Middle frontal gyrus (tissue), 1 donor: ENCODE measurements at regions not wholly inside any gene's neighbourhood (a gene's known extent, or its start where the extent isn't known, plus 50 kb on each side); places are given as distances from the start of the nearest gene placed in this dataset.
"Not testable (repeated sequence)": the region's sequence is repeated elsewhere in the genome, so short reads cannot be mapped to it uniquely, and the experiment has no call there.

ENCODE experiments used
- DNase-seq: peaks from one replicate; pipeline ENCODE4 v3.0.0-alpha.2; 2015; ENCODE audit warnings: low spot score; ENCODE audit errors: extremely low spot score

DNA sequence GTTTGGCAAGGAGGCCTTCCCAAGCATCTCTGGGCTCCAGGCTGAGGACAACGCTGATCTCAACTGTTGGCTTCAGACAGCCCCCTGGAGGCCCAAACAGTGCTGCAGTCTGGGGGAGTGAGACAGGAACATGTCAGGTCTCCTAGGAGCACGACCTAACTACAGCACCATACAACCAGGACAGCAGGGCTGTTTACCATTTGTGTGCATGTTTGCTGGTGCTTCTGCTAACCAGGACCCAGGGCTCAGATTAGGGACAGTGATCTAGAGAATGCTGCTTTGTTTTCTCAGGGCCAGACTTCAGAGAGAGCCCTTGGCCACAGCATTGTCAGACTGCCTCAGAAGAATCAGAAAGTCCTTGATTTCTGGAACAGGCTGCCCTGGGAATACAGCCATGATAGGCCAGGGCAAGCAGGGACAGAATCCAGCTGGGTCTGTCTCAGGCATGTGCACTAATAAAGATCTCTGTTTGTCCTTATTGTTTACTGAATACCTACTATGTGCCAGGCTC lies 126.5 kb downstream of the VPREB1 start:
- DNase-seq = no peak

GRCh38 chr22:22372086-22372485 lies 127.5 kb downstream of the VPREB1 start:
- DNase-seq = no peak

GRCh38 chr22:22374163-22374562 lies 129.6 kb downstream of the VPREB1 start:
- DNase-seq = no peak

- no peak for DNase-seq
Measured at GRCh38 chr22:22374579-22374978, 130.0 kb downstream of the VPREB1 start.

DNA sequence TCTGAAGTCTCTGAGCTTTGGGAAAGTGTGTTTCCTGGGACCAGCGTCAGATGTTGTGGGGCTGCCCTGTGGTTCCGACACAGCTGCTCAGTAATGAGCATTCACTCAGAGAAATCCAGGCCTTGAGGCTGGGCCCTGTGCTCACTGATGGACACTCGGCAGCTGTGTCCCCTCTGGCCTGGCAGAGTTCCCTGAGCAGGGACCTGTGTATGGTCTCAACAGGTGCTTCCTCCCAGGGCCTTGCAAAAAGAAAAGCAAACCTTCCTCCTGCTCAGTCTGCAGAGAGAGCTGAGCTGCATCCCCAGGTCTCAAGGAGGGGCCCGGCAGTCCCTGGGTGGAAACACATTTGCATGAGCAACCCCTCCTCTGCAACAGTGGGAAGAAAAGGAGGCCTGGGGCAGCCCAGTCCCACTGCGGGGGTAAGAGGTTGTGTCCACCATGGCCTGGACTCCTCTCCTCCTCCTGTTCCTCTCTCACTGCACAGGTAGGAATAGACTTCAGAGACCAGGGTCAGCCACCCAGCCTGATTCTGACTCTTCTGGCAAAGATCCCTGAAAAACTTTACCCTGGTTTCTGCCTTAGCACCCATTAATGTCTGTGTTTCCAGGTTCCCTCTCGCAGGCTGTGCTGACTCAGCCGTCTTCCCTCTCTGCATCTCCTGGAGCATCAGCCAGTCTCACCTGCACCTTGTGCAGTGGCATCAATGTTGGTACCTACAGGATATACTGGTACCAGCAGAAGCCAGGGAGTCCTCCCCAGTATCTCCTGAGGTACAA lies 131.2 kb downstream of the VPREB1 start:
- no peak for DNase-seq

- DNase-seq = no peak
Measured at GRCh38 chr22:22376352-22376706, 131.7 kb downstream of the VPREB1 start.

- DNase-seq = not testable (repeated sequence)
Measured at GRCh38 chr22:22376884-22377283, 131.7 kb downstream of the ZNF280B start.

DNA sequence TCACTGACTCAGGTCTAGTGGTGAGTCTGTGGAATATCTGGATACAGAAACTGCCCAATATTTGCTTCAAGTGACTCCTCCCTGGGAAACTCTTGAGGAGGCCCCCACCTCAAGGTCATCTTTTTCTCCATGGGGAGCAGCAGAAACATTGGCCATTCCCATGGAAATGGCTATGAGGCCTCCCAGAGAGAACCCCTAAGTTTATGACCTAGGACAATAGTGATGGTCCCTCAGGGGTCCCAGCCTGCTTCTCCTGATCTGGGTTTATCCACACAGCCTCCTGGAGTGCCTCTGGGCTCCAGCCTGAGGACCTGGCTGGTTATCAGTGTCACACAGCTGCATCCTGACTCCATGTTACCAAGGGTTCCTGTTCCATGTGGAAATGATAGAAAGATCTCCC lies 131.2 kb downstream of the ZNF280B start:
- DNase-seq = no peak

DNA sequence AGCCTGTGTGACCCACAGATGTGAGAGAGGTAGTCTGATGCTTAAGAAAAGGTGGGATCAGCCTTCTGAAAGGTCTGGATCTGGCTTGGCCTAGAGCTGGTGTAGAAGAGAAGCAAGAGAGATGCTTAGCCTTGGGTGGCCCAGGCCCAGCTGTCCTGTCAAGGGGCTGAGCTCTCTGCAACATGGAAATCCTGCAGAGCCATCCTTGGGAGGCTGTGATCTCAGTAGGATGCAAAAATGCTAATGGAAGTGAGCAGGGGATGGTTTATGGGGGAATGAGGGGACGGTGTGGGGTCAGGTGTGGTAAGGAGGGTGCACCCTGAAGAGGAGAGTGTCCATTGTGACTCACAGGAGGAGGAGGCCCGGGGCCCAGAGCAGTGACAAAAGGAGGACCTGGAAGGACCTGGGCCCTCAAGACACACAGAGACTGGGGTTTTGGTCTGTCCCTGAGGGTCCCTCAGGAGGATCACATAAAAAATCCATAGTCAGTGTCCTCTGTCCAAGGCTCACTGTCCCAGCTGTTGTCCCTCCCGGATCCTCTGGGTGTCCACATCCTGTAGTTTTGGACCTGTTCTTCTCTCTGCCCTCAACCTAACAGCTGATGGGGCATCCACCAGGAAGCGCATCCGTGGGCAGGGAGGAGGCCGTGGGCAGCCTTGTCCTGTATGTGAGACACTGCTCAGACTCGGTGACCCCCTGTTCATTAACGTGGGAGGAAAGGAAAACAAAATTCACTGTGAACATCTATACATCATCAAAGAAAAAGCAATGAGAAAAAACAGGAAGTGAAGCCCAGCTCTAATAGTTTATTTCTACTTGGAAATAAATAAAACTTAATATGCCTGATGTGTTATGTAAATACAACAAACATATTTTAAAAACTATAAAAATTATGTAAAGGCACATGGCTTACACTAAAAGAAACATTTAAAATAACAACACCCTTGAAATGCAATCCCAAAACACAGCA lies 129.8 kb downstream of the ZNF280B start:
- no peak for DNase-seq

GRCh38 chr22:22380098-22381030 lies 128.2 kb downstream of the ZNF280B start:
- DNase-seq = no peak

GRCh38 chr22:22381292-22381691 lies 127.2 kb downstream of the ZNF280B start:
- not testable (repeated sequence) for DNase-seq

GRCh38 chr22:22384267-22384666 lies 124.3 kb downstream of the ZNF280B start:
- no peak for DNase-seq

DNA sequence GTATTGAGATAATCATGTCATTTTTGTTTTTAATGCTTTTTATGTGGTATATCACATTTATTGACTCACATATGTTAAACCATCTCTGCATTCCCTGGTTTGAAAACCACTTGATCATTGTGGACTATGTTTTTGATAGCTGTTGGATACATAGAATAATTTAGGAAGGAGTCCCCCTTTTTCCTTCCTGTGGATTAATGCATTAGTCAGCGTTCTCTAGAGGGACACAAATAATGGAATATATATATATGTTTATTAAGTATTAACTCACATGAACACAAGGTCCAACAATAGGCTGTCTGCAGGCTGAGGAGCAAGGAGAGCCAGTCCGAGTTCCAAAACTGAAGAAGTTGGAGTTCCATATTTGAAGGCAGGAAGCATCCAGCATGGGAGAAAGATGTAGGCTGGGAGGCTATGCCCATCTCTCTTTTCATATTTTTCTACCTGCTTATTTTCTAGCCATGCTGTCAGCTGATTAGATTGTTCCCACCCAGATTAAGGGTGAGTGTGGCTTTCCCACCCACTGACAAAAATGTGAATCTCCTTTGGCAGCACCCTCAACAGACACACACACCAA lies 123.8 kb downstream of the ZNF280B start:
- DNase-seq = no peak

DNA sequence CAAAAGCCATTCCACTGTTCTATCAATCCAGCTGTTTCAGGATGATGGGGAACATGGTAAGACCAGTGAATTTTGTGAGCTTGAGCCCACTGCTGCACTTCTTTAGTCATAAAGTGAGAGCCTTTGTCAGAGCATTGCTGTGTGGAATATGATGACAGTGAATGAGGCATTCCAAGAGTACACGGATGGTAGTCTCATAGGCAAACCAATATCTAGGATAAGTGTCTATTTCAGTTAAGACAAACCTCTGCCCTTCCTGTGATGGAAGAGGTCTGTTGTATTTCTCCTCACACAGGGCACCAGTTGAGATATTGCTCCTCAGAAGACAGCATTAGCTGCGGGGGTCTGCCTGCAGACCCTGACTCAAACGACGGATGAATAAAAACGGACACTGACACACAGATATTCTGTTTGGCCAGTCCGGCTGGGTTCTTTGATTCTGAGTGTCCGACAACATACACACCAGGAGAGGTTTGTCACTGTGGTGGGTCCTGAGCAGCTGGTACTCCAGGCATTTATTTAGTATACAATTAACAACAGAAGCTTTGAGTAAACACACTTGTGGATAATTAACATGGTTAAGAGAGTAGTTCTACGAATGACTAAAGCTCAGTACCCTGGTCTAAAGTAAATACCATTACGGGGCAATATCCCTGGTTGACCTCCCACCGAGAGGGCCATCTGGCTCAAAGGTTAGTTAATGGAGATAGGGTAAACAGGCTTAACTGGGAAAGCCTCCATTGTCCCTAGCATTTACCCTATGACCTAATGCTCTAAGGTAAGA lies 121.7 kb downstream of the ZNF280B start:
- DNase-seq = no peak

- no peak for DNase-seq
Measured at GRCh38 chr22:22387386-22387736, 121.2 kb downstream of the ZNF280B start.

DNA sequence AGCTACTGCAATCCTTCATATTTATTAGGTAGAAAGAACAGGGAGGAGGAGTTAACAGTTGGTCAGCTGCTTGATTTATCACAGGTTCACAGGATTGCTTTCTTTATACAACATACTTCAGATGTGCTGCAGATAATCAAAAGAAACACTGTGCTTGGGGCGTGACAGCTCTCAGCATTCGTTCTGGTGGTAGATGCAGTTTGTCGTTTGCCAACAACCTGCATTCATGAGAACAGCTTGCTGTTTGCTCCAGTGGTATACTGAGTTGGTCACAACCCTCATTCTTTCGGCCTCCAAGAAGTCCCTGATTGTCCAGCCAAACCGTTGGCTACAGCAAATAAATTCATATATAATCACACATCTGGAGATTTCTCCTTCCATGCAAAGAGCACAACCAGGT lies 120.5 kb downstream of the ZNF280B start:
- no peak for DNase-seq

DNA sequence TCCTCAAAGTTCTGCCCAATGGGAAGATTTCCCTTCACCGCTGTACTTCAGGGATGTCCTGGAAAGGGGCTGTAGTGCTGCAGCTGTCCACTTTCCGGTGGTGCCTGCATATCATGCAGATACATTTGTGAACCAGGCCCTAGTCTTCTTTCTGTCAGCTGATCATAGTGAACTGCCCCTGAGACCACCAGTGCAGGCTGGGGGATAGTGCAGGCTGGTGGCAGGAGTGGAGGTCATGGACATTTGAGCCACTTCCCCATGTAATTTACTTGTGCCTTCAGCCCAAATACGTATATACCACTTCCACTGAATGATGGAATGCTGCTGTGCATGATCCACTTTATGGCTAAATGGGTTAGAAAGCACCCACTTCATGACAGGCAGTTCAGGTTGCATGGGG lies 120.0 kb downstream of the ZNF280B start:
- DNase-seq = no peak

GRCh38 chr22:22389467-22389866 lies 119.1 kb downstream of the ZNF280B start:
- no peak for DNase-seq

DNA sequence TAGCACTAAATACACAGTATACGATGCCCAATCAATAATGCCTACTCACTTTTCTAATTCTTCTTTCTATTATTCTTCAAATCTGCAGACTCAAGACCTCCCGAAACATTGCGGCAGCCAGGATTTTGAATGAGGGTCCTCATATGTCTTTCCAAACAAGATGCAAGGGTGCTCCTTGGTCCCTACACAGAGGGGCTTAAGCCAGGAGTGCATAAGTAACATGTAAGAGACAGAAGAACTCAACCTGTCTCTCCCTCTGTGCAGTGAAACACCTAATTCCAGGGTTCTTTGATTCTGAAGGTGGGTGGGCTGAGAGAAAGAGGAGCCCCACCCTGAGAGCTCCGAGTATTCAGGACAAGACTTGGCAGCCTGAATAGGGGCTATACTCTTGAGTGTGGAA lies 117.6 kb downstream of the ZNF280B start:
- DNase-seq = no peak

DNA sequence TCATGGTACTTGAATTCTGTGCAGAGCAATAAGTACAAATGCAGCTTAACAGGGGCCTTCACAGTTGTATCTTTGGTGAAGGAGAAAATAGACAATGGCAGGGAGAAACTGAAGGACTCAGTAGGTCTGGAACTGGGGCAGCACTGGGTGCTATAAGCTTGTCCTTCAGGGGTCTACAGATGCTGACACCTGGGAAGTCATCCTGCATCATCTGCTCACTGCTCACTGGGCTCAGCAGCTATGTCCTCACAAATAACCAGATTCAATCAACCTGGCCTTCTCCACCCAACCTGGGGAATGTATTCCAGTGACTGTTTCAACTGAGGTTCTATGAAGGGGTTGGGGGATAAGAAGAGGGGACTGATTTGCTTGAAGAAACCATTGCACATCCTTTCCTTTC lies 117.0 kb downstream of the ZNF280B start:
- no peak for DNase-seq
